ENCODE measurements at regions not wholly inside any gene's neighbourhood (a gene's known extent, or its start where the extent isn't known, plus 50 kb on each side); places are given as distances from the start of the nearest gene placed in this dataset.

DNA sequence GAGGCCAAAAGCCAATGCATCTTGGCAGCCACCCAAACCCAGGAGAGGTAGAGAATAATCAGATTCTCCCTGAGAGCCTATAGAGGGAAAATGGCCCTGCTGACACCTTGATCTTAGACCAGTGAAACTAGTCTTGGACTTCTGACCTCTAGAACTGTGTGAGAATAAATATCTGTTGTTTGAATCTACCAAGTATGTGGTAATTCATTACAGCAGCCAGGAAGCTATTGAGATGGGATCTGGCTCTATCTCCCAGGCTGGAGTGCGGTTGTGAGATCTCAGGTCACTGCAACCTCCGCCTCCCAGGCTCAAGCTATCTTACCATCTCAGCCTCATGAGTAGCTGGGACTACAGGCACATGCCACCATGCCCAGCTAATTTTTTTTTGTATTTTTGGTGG lies 567.2 kb downstream of the MBD2 start:
- WGBS, 2 donors (ENCODE audit: low coverage in 1 of 2) = 90 to 92% methylated on average over 2 of the region's 2 CpGs
- Histone ChIP-seq H3K4me3 (no peak overlapping the region), H3K27me3 (no peaks in the 10 kb centered on the region), H3K36me3 (no peaks in the 10 kb centered on the region), H3K9me3 (peaks cover 0 to 13% (median 0%) of the 10 kb centered on the region in 3 donors), H3K27ac (no peak overlapping the region), H3K4me1 (no peaks in the 10 kb centered on the region)
- no peak for ATAC-seq
- TF ChIP-seq POLR2AphosphoS5 (IDR thresholded peaks at IDR 0.05) (no peak), EP300 (IDR thresholded peaks at IDR 0.05) (no peak), POLR2A (IDR thresholded peaks at IDR 0.05) (no peak)
- TF ChIP-seq, protein P1, sequence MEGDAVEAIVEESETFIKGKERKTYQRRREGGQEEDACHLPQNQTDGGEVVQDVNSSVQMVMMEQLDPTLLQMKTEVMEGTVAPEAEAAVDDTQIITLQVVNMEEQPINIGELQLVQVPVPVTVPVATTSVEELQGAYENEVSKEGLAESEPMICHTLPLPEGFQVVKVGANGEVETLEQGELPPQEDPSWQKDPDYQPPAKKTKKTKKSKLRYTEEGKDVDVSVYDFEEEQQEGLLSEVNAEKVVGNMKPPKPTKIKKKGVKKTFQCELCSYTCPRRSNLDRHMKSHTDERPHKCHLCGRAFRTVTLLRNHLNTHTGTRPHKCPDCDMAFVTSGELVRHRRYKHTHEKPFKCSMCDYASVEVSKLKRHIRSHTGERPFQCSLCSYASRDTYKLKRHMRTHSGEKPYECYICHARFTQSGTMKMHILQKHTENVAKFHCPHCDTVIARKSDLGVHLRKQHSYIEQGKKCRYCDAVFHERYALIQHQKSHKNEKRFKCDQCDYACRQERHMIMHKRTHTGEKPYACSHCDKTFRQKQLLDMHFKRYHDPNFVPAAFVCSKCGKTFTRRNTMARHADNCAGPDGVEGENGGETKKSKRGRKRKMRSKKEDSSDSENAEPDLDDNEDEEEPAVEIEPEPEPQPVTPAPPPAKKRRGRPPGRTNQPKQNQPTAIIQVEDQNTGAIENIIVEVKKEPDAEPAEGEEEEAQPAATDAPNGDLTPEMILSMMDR (IDR thresholded peaks at IDR 0.05) = no peak

DNA sequence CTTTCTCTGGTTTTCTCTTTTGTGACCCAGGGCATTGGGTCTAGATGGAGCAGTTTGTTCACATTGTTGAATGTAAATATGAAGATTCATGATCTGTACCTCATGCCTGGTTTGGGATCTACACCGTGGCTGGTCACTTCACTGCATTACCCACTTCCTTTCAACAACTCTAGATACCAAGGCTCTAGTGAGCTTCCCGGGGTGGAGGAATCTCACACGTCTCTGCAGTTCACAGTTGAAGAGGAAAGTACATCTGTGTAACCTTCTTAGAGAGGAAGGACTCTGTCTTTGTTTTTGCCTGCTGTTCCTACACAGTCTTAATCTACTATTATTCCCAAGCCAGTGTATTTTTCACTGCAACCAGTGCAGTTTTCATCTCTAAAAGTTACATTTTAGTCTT lies 574.8 kb downstream of the MBD2 start:
- no peak for ATAC-seq
- WGBS, 2 donors (ENCODE audit: low coverage in 1 of 2) = 28 to 53% methylated on average over 3 of the region's 3 CpGs
- Histone ChIP-seq H3K9me3 (no peaks in the 10 kb centered on the region), H3K4me1 (no peaks in the 10 kb centered on the region), H3K27me3 (no peaks in the 10 kb centered on the region), H3K27ac (no peak overlapping the region), H3K36me3 (no peaks in the 10 kb centered on the region), H3K4me3 (no peak overlapping the region)
- no peak for TF ChIP-seq POLR2AphosphoS5 (IDR thresholded peaks at IDR 0.05)
- TF ChIP-seq EP300 (IDR thresholded peaks at IDR 0.05) = no peak
- TF ChIP-seq, protein P1 (IDR thresholded peaks at IDR 0.05) = no peak
- TF ChIP-seq POLR2A (IDR thresholded peaks at IDR 0.05) = no peak

DNA sequence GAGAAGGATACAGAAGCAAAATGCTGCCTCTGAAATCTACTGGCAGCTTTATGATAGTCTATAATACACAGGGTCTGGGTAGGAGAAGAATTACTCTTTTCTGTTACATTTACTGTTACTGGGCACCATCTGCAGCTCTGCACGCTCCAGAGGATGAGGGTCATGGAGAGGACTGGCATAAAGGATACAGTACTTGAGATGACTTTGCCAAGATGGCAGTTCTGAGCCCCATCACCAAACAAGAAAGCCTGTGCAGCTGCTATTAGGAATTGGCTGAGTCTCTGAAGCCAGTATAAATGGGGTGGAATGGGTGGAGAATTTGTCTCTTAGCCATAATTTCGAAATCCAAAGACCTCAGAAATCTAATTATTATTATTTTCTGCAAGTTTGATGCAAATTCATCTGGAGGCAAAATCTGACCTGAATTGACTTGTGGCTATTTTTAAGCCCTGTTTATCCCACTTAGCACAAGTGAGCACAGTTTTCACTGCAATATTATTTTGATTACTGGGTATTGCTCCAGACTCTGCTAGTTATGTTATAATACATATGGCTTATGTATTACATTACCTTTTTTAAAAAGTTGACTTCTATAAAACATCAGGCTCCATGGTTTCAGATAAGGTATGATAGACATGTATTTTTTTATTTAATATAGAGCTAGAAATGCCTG lies 579.5 kb downstream of the MBD2 start:
- no peaks in the 10 kb centered on the region for H3K4me1 ChIP-seq
- no peak for ATAC-seq
- no peaks in the 10 kb centered on the region for H3K27me3 ChIP-seq
- no peaks in the 10 kb centered on the region for H3K9me3 ChIP-seq
- H3K27ac ChIP-seq = no peak overlapping the region
- no peak overlapping the region for H3K4me3 ChIP-seq
- TF ChIP-seq, protein P1 (IDR thresholded peaks at IDR 0.05) = no peak
- TF ChIP-seq EP300 (IDR thresholded peaks at IDR 0.05) (no peak), POLR2A (IDR thresholded peaks at IDR 0.05) (no peak), POLR2AphosphoS5 (IDR thresholded peaks at IDR 0.05) (no peak)
- 50 to 53% methylated on average over 2 of the region's 2 CpGs for WGBS, 2 donors (ENCODE audit: low coverage in 1 of 2)
- H3K36me3 ChIP-seq = no peaks in the 10 kb centered on the region

DNA sequence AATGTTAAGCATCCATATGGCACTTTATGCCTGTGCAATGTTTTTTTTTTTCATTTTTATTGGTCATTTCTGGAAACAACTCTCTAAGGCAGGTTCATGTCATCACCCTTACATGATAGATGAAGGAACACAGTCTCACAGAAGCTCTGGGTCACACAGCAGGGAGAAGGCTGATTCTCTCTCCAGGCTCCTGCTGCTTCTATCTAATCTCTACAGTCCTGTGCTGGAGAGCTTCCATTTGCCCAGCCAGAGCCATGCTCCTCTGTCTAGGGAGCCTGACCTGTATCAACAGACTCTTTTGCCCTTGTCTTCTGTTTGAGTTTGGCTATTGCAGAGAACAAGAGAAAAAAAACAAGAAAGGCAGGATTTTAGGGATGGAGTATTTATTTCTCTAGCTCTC lies 584.8 kb downstream of the MBD2 start:
- Histone ChIP-seq H3K9me3 (no peaks in the 10 kb centered on the region), H3K27ac (no peak overlapping the region), H3K4me1 (no peaks in the 10 kb centered on the region), H3K27me3 (no peaks in the 10 kb centered on the region), H3K4me3 (no peak overlapping the region), H3K36me3 (no peaks in the 10 kb centered on the region)
- TF ChIP-seq EP300 (IDR thresholded peaks at IDR 0.05) (no peak), POLR2AphosphoS5 (IDR thresholded peaks at IDR 0.05) (no peak), POLR2A (IDR thresholded peaks at IDR 0.05) (no peak)
- TF ChIP-seq, protein P1 (IDR thresholded peaks at IDR 0.05) = no peak
- ATAC-seq = no peak

DNA sequence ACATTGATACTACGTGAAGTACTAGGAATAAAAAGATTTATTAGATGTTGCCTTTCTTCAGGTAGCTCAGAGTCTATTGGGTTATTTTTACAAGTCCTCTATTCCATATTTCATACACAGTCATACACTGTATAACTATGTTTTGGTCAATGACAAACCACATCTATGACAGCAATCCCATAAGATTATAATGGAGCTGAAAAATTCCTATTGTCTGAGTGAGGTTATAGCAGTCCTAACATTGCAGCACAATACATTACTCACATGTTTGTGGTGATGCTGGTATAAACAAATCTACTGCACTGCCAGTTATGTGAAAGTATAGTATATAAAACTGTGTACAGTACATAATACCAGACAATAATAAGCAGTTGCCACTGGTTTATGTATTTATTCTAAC lies 595.1 kb downstream of the MBD2 start:
- no peak overlapping the region for H3K27ac ChIP-seq
- no peaks in the 10 kb centered on the region for H3K36me3 ChIP-seq
- peaks cover 0 to 9% (median 0%) of the 10 kb centered on the region in 3 donors for H3K9me3 ChIP-seq
- TF ChIP-seq EP300 (IDR thresholded peaks at IDR 0.05) = no peak
- TF ChIP-seq, protein P1 (IDR thresholded peaks at IDR 0.05) = no peak
- TF ChIP-seq POLR2A (IDR thresholded peaks at IDR 0.05) = no peak
- TF ChIP-seq POLR2AphosphoS5 (IDR thresholded peaks at IDR 0.05) = no peak
- H3K4me3 ChIP-seq = no peak overlapping the region
- WGBS, 2 donors (ENCODE audit: low coverage in 1 of 2) = 83 to 89% methylated on average over 1 of the region's 1 CpG
- no peaks in the 10 kb centered on the region for H3K4me1 ChIP-seq
- H3K27me3 ChIP-seq = no peaks in the 10 kb centered on the region
- ATAC-seq = no peak
